Epithelial cell of esophagus (primary cell): ENCODE measurements at regions not wholly inside any gene's neighbourhood (a gene's known extent, or its start where the extent isn't known, plus 50 kb on each side); places are given as distances from the start of the nearest gene placed in this dataset.
A peak's percentile ranks its signal among the peaks of the same experiment; 100 is the strongest.

Experiments
- DNase-seq: peaks from one replicate; pipeline ENCODE4 v3.0.0; 2010; ENCODE audit warnings: low read depth
- H3K4me3 ChIP-seq: 2 replicates; pipeline ENCODE4 v1.5.1; 2011; ENCODE audit warnings: mild to moderate bottlenecking, low read length, control low read depth
- CTCF ChIP-seq: IDR thresholded peaks from 2 replicates; pipeline ENCODE4 v1.5.1; 2011; ENCODE audit warnings: low read depth, mild to moderate bottlenecking, low read length, control low read depth, inconsistent platforms; ENCODE audit not compliant: insufficient read depth; ENCODE audit errors: missing control alignments

DNA sequence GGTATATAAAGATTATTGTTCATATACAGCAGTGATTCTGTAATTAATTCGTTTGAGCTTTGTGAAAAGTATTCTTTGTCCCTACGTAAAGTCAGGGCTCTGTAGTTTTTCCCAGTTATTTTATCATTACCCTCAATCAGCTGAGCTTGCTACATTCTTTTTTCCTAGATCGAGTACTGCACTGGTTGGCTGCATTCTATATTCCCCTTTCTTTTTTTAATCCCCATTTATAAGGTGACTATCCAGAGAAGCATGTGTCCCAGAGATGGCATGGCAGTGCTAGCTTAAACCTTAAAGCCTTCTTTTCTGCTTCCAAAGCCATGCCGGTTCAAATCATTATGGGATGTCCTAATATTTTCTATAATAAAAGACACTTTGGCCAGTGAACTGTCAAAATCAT lies 230.1 kb upstream of the CELF2 start:
- TF ChIP-seq CTCF = no peak
- H3K4me3 ChIP-seq = no peak overlapping the region
- no peak for DNase-seq

GRCh38 chr10:10788761-10789160 lies 228.9 kb upstream of the CELF2 start:
- TF ChIP-seq CTCF = no peak
- no peak overlapping the region for H3K4me3 ChIP-seq
- no peak for DNase-seq

- no peak for TF ChIP-seq CTCF
- H3K4me3 ChIP-seq = no peak overlapping the region
- DNase-seq = no peak
Observed at GRCh38 chr10:10791869-10792268, 225.8 kb upstream of the CELF2 start.

DNA sequence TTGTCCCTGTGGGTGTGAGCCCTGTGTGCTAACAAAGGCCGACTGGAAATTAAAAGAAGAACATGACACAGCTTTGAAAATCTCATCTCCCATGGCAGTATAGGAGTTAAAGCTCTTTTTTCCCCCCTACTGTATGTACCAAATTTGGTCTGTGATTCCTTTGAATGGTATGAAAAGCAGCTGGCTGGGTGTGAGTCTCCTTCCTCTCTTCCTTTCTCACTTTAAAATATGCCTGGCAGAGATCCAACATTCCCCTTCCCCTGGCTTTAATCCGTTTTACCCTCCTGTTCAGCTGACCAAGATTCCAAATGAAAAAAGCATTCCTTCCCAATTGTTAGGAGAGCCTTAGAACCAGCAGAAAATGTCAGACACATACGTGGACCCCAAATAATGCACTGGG lies 225.0 kb upstream of the CELF2 start:
- no peak for TF ChIP-seq CTCF
- no peak overlapping the region for H3K4me3 ChIP-seq
- peak; percentile 78 for DNase-seq

- TF ChIP-seq CTCF = no peak
- DNase-seq = peak; percentile 87
- no peak overlapping the region for H3K4me3 ChIP-seq
Observed at GRCh38 chr10:10794046-10794445, 223.6 kb upstream of the CELF2 start.

GRCh38 chr10:10794791-10795191 lies 222.9 kb upstream of the CELF2 start:
- DNase-seq = peak; percentile 86
- no peak for TF ChIP-seq CTCF
- H3K4me3 ChIP-seq = no peak overlapping the region

DNA sequence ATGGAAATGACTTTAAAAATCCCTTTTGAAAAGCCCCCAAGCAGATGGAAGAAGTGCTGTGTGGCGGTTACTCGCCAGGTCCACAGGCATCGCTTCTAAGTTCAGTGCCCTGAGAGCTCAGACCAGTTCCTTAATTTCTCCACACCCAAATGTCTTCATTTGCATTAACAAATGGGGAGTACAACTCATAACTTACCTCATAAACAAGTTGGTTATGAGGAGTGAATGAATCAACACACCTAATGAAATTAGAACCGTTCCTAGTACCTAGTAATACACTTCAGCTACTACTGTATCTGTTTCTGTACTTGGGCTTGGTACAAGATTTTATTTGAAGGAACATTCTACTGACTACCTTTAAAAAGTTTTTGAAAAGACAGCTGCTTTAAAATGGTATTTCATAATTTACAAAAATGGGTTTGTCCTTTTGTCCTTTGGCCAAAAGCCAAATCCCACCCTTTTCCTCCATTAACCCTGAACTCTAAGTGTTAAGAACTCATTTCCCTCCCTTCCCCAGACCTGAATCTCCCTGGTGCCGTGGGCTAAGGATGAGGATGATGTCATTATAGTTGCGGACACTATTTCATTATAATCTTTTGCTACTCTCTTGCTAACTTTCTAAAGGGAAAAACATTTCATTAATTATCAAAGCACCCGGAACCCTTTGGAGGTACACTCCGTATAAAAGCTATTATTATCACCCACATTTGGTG lies 221.5 kb upstream of the CELF2 start:
- H3K4me3 ChIP-seq = no peak overlapping the region
- no peak for TF ChIP-seq CTCF
- peak; percentile 76 for DNase-seq
